GM12873 (cell line): ENCODE measurements at regions not wholly inside any gene's neighbourhood (a gene's known extent, or its start where the extent isn't known, plus 50 kb on each side); places are given as distances from the start of the nearest gene placed in this dataset.

Experiments
- TF ChIP-seq, protein P1 (sequence below): IDR thresholded peaks from 2 replicates; pipeline ENCODE4 v1.5.1; 2012; ENCODE audit warnings: low read depth, mild to moderate bottlenecking, moderate library complexity, low read length, control low read depth; ENCODE audit not compliant: insufficient read depth; ENCODE audit errors: missing control alignments

DNA sequence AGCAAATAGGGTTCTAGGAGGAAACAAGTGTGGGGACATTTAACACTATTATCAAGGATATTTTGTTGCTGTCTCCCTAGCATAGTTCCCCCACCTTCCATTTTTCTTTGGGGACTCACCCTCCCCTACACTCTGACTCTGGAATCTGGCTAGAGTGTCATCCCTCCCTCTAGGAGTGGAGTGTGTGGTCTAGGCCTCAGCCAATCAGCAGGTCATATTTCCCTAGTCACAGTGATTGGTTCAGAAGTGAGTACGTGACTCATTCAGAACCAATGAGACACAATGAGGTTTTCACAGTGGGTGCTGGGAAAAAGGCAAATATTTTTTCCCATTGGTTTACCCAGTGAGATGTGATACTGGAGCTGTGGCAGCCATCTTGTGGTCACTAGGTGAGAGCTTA lies 234.4 kb downstream of the SHQ1 start:
- TF ChIP-seq, protein P1, sequence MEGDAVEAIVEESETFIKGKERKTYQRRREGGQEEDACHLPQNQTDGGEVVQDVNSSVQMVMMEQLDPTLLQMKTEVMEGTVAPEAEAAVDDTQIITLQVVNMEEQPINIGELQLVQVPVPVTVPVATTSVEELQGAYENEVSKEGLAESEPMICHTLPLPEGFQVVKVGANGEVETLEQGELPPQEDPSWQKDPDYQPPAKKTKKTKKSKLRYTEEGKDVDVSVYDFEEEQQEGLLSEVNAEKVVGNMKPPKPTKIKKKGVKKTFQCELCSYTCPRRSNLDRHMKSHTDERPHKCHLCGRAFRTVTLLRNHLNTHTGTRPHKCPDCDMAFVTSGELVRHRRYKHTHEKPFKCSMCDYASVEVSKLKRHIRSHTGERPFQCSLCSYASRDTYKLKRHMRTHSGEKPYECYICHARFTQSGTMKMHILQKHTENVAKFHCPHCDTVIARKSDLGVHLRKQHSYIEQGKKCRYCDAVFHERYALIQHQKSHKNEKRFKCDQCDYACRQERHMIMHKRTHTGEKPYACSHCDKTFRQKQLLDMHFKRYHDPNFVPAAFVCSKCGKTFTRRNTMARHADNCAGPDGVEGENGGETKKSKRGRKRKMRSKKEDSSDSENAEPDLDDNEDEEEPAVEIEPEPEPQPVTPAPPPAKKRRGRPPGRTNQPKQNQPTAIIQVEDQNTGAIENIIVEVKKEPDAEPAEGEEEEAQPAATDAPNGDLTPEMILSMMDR = no peak

DNA sequence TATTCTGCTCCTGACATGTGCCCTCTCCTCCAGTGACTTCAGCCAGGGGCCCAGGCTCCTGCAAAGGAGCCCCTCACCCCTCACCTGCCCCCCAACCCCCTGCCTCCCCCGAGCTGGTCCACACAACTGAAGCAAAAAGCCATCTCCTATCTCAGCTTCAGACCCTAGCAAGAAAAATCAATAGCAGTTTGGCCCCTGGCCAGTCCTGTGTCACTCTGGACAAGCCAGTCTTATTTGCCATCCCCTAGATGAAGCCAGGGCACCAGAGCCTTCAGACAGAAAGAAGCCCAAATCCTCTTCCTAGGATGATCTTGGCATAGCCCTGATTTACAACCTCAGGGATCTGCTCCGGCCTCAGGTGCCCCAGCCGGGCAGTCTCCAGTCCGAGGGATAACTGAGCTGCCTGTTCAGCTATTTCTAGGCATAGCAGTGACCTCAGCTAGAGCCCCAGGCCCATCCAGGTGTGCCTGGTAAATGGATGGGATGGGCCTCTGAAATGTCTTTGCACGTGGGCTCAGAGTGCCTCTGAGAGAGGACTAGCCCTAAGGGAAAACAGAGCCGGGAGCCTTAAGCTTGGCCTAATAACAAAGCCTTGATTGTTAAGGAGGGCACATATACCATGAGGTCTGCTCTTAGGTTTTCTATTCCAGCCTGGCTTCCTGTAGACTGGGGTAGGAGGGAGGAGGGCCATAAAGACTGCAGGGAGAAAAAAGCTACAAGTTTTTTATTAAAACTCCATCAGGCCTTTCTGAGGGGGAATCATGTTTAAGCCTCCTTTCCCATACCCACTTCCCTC lies 242.0 kb downstream of the SHQ1 start:
- TF ChIP-seq, protein P1 = no peak

DNA sequence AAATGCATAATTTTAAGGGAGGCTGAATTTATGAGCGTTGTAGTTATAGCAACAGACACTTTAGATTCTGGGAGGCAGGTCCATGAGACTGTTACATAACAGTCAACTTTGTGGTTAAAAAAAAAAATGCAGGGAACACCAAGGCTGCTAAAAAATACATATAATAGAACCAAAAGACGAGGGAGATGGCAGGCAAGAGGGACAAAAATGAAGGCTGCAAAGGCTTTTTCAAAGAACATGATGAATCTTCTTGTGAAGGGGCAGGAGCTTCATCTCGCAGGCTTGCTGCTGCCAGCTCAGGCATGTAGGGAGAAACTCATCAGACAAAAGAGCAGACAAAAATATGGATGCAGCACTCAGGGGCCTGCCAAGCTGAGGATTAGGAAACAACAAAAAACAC lies 243.9 kb downstream of the SHQ1 start:
- TF ChIP-seq, protein P1 = no peak

DNA sequence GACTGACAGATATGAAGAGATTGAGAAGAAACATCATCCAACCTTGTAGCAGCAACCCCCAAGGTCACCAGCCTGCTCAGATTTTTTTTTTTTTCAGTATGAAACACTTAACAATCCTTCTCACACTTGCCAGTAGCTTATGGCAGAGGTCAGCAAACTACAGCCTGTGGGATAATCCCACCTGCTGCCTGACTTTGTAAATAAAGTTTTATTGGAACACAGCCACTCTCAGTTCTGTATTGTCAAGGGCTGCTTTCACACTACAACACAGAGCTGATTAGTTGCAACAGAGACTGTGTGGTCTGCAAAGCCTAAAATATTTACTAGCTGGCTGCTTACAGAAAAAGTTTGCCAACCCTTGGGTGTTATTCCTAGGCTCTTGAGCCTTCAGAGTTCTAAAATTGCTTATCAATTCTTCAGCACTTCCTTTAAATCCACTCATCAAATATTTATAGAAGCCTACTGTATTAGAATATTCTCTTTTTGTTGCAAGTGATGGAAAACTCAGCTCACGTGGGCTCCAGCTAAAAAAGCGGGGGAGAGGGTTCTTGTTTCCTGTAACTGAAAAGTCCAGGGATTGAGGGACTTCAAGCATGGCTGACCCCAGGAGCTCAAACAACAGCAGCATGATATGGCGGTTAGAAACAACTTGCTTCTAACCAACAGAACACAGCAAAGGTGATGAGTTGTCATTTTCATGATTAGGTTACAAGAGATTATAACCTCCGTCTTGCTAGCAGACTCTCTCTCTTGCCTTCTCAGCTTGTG lies 246.1 kb downstream of the SHQ1 start:
- TF ChIP-seq, protein P1 = no peak

DNA sequence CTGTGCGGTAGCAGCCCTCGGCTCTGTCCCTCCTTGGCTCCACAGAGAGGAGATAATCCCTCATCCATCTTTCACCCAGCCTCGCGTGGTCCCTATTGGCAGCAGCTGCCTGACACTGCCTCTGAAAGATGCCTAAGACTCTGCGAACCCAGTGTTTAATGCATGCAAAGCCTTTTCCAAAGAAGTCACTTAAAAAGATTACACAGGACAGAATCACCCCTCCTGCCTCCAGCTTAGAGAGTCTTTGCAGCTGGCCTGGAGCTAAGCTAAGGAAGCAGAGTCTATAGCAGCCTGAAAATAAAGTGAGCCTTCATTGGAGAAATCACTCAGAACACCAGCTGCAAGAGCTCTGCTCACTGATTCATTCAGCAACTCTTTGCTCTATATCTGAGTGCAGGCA lies 247.2 kb downstream of the SHQ1 start:
- TF ChIP-seq, protein P1 = no peak

DNA sequence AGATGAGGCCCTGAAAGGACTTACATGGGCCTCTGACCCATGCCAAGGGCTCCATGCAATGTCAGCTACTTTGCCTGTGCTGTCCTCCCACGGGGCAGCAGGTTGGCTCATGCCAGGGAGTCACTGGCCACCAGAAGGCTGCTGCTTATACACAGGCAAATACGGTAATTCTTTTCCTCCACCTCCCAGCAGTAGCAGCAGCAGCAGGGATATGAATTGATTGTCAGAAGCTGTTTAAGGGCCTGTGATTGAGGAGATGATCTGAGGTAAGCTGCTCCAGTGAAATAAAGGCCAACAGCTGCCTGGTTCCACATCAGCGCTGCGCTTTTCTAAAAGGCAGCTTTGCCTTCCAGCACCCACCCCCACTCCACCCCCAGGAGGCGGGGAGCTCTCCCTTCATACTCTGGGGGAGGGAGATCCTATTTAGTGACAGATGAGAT lies 250.5 kb downstream of the SHQ1 start:
- TF ChIP-seq, protein P1 = no peak

DNA sequence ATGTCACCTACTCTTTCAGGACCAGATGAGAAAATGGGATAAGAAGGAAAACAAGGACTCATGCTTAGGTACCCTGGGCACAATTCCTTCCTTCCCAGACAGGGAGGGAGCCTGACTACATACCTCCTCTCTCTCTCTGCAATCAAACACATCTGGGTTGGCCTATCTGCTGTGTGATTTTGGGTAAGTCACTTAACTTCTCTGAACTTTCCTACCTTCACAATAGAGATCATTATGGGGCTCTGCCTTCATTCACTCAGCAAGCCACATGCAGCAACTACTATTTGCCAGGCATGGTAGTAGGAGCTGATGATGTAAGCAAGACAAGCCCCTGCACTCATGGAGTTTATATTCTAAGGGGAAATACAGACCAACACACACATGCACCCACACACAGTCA lies 251.2 kb downstream of the SHQ1 start:
- TF ChIP-seq, protein P1 = no peak
